PFSK-1 (cell line): ENCODE measurements at regions not wholly inside any gene's neighbourhood (a gene's known extent, or its start where the extent isn't known, plus 50 kb on each side); places are given as distances from the start of the nearest gene placed in this dataset.

ENCODE experiments used
- FOXP2 ChIP-seq: optimal IDR thresholded peaks from 2 replicates; pipeline ENCODE3; 2011; ENCODE audit warnings: borderline replicate concordance, control low read depth, inconsistent platforms; ENCODE audit not compliant: insufficient read depth; ENCODE audit errors: extremely low read length, extremely low read depth
- POLR2AphosphoS5 ChIP-seq: IDR thresholded peaks from 2 replicates; pipeline ENCODE4 v1.6.1; 2012; ENCODE audit warnings: low read depth, mild to moderate bottlenecking, control low read depth, low read length, moderate library complexity
- SIN3A ChIP-seq: IDR thresholded peaks from 2 replicates; pipeline ENCODE4 v1.6.1; 2012; ENCODE audit warnings: mild to moderate bottlenecking, low read length, moderate library complexity, borderline replicate concordance; ENCODE audit not compliant: insufficient read depth
- TAF1 ChIP-seq: IDR thresholded peaks from 2 replicates; pipeline ENCODE4 v1.6.1; 2012; ENCODE audit warnings: low read length, control low read depth, borderline replicate concordance; ENCODE audit not compliant: insufficient read depth
- TF ChIP-seq, protein P1 (sequence below), 2 experiments: IDR thresholded peaks; 2 replicates each; pipeline versions ENCODE4 v1.6.1 to v1.8.0; 2011 to 2012; ENCODE audit warnings: low read depth in 2 of 2, low read length in 2 of 2, control low read depth in 1 of 2, inconsistent platforms in 1 of 2, mild to moderate bottlenecking in 1 of 2, moderate library complexity in 1 of 2; ENCODE audit not compliant: insufficient read depth in 1 of 2

GRCh38 chr4:64144994-64145393, 264.3 kb downstream of the TECRL start:
- TF ChIP-seq FOXP2 (no peak), POLR2AphosphoS5 (no peak), TAF1 (no peak), SIN3A (no peak)
- TF ChIP-seq, protein P1, sequence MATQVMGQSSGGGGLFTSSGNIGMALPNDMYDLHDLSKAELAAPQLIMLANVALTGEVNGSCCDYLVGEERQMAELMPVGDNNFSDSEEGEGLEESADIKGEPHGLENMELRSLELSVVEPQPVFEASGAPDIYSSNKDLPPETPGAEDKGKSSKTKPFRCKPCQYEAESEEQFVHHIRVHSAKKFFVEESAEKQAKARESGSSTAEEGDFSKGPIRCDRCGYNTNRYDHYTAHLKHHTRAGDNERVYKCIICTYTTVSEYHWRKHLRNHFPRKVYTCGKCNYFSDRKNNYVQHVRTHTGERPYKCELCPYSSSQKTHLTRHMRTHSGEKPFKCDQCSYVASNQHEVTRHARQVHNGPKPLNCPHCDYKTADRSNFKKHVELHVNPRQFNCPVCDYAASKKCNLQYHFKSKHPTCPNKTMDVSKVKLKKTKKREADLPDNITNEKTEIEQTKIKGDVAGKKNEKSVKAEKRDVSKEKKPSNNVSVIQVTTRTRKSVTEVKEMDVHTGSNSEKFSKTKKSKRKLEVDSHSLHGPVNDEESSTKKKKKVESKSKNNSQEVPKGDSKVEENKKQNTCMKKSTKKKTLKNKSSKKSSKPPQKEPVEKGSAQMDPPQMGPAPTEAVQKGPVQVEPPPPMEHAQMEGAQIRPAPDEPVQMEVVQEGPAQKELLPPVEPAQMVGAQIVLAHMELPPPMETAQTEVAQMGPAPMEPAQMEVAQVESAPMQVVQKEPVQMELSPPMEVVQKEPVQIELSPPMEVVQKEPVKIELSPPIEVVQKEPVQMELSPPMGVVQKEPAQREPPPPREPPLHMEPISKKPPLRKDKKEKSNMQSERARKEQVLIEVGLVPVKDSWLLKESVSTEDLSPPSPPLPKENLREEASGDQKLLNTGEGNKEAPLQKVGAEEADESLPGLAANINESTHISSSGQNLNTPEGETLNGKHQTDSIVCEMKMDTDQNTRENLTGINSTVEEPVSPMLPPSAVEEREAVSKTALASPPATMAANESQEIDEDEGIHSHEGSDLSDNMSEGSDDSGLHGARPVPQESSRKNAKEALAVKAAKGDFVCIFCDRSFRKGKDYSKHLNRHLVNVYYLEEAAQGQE (IDR thresholded peaks at IDR 0.05; ENCODE audit: insufficient read depth in 1 of 2, low read depth in 2 of 2, low read length in 2 of 2), result no peak

GRCh38 chr4:64130907-64131306, 278.3 kb downstream of the TECRL start:
- TF ChIP-seq POLR2AphosphoS5 (no peak), SIN3A (no peak), FOXP2 (no peak), TAF1 (no peak)
- TF ChIP-seq, protein P1 (IDR thresholded peaks at IDR 0.05; ENCODE audit: insufficient read depth in 1 of 2, low read depth in 2 of 2, low read length in 2 of 2), result no peak

GRCh38 chr4:64125354-64125753, 283.9 kb downstream of the TECRL start:
- TF ChIP-seq SIN3A, result no peak
- TF ChIP-seq FOXP2, result no peak
- no peak for TF ChIP-seq POLR2AphosphoS5
- no peak for TF ChIP-seq TAF1
- TF ChIP-seq, protein P1 (IDR thresholded peaks at IDR 0.05; ENCODE audit: insufficient read depth in 1 of 2, low read depth in 2 of 2, low read length in 2 of 2), result no peak

DNA sequence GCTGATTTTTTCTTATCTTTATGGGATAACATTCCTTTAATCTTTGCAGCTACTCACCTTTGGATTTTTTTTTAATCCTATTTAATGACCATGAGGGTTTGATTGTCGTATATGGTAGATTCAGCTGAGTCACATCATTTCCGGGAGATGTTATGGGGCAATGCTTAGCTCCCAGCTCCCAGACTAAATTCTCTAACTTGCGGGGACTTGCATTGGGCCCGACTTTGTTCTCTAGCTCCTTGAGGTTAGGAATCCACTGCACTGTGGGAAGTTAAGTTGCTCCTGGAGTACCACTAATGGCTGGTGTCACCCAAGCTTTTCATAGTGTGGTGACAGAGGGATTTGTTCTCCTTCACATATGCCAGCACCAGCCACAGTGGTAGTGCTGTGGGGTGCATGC, 287.4 kb downstream of the TECRL start:
- no peak for TF ChIP-seq TAF1

DNA sequence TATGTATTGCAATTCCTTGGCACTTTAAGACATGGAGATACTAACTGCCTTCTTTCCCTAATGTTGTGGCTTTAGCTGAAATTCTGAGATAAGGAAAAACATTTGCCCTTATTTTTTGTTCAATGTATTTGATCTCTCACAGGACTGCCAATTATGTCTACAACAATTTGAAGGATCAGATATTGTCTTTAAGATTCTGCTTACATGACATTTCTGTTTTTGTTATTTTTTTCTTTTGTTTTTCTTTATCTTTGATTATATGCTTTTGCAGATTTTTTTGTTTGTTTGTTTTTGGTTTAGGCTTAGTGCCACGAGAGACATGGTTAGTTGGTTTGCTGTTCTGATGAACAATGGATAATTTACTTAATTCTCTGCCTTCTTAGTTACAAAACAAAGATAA, 303.3 kb downstream of the TECRL start:
- TF ChIP-seq FOXP2 (no peak), SIN3A (no peak), POLR2AphosphoS5 (no peak), TAF1 (no peak)
- TF ChIP-seq, protein P1 (IDR thresholded peaks at IDR 0.05; ENCODE audit: insufficient read depth in 1 of 2, low read depth in 2 of 2, low read length in 2 of 2), result no peak
